SK-N-SH (cell line): ENCODE measurements at regions not wholly inside any gene's neighbourhood (a gene's known extent, or its start where the extent isn't known, plus 50 kb on each side); places are given as distances from the start of the nearest gene placed in this dataset.

Source experiments
- CTCF ChIA-PET: fragments of 300-600, 350-600 bp; formaldehyde crosslinking; extraction: SDS; loops from one replicate; lab custom pipeline; 2021; lab: Yijun Ruan, JAX
- POLR2A ChIA-PET: fragments of 350-600 bp; sonication (Branson Sonifier 250); formaldehyde crosslinking; extraction: SDS; loops from one replicate; lab custom pipeline; 2020; ENCODE audit warnings: antibody characterized with exemption, inconsistent platforms; lab: Yijun Ruan, JAX
- DNase-seq: peaks from one replicate; pipeline ENCODE4 v3.0.0; 2012
- H2AFZ ChIP-seq: fragments of 200-600 bp; sonication (generic); 2 replicates; pipeline ENCODE4 v1.8.1; 2016; ENCODE audit warnings: antibody characterized with exemption, mild to moderate bottlenecking, low read depth
- H3F3A ChIP-seq: fragments of 200-600 bp; sonication (generic); replicated peaks from 2 replicates; pipeline ENCODE3; 2016; ENCODE audit warnings: antibody characterized with exemption, mild to moderate bottlenecking; ENCODE audit not compliant: insufficient read depth
- H3K27ac ChIP-seq, 2 experiments: fragments of 200-500 bp in 1 of 2; fragments of 200-600 bp in 1 of 2; sonication (Bioruptor generic) in 1 of 2; sonication (generic), shearing (Covaris generic) in 1 of 2; 2 replicates each; pipeline versions ENCODE4 v1.5.1 to v1.6.1; 2014 to 2016; ENCODE audit warnings: low read depth in 2 of 2, inconsistent platforms in 1 of 2, low read length in 1 of 2, mild to moderate bottlenecking in 1 of 2, mixed read lengths in 1 of 2
- H3K27me3 ChIP-seq: fragments of 200-600 bp; sonication (generic), shearing (Covaris generic); 2 replicates; pipeline ENCODE4 v1.6.1; 2016; ENCODE audit warnings: mixed run types; ENCODE audit not compliant: insufficient read depth
- H3K36me3 ChIP-seq, 2 experiments: fragments of 200-500 bp in 1 of 2; fragments of 200-600 bp in 1 of 2; sonication (Bioruptor generic) in 1 of 2; sonication (generic) in 1 of 2; replicated peaks in 1 of 2; 2 replicates each; pipeline versions ENCODE3 to v1.5.1; 2014 to 2016; ENCODE audit warnings: low read length in 1 of 2, mild to moderate bottlenecking in 1 of 2; ENCODE audit not compliant: insufficient read depth in 2 of 2, control insufficient read depth in 1 of 2
- H3K4me1 ChIP-seq, 2 experiments: fragments of 200-500 bp in 1 of 2; fragments of 200-600 bp in 1 of 2; sonication (Bioruptor generic) in 1 of 2; sonication (generic), shearing (Covaris generic) in 1 of 2; 2 replicates each; pipeline versions ENCODE4 v1.5.1 to v1.6.1; 2014 to 2016; ENCODE audit warnings: low read depth in 1 of 2, low read length in 1 of 2, mixed run types in 1 of 2; ENCODE audit not compliant: insufficient read depth in 2 of 2, control insufficient read depth in 1 of 2
- H3K4me2 ChIP-seq: fragments of 200-600 bp; sonication (generic), shearing (Covaris generic); 2 replicates; pipeline ENCODE4 v1.6.1; 2017; ENCODE audit warnings: mixed run types
- H3K4me3 ChIP-seq, 2 experiments: fragments of 200-500 bp in 1 of 2; fragments of 200-600 bp in 1 of 2; sonication (Bioruptor generic) in 1 of 2; sonication (generic), shearing (Covaris generic) in 1 of 2; 2 replicates each; pipeline versions ENCODE4 v1.5.1 to v1.8.1; 2014 to 2016; ENCODE audit warnings: low read depth in 2 of 2, inconsistent platforms in 1 of 2, low read length in 1 of 2, mild to moderate bottlenecking in 1 of 2, mixed read lengths in 1 of 2, moderate library complexity in 1 of 2
- H3K79me2 ChIP-seq: fragments of 200-600 bp; sonication (generic); 2 replicates; pipeline ENCODE4 v1.8.1; 2017; ENCODE audit warnings: mild to moderate bottlenecking; ENCODE audit not compliant: insufficient read depth
- H3K9ac ChIP-seq: fragments of 200-600 bp; sonication (generic); 2 replicates; pipeline ENCODE4 v1.6.1; 2017; ENCODE audit warnings: mixed run types
- H3K9me2 ChIP-seq: fragments of 200-600 bp; sonication (generic); 2 replicates; pipeline ENCODE4 v1.6.1; 2017; ENCODE audit warnings: mixed run types
- H3K9me3 ChIP-seq: fragments of 200-600 bp; sonication (generic); 2 replicates; pipeline ENCODE4 v1.6.1; 2017; ENCODE audit warnings: mixed run types, mild to moderate bottlenecking, moderate library complexity
- H4K20me1 ChIP-seq: fragments of 200-600 bp; sonication (generic); 2 replicates; pipeline ENCODE4 v1.6.1; 2017; ENCODE audit warnings: mild to moderate bottlenecking, mixed run types; ENCODE audit not compliant: insufficient read depth
- EP300 ChIP-seq, 2 experiments: IDR thresholded peaks; 2 replicates each; pipeline versions ENCODE4 v1.4.0 to v1.6.1; 2012; ENCODE audit warnings: borderline replicate concordance in 1 of 2, low read depth in 1 of 2, low read length in 1 of 2
- FOSL2 ChIP-seq: IDR thresholded peaks from 2 replicates; pipeline ENCODE4 v1.4.0; 2012; ENCODE audit warnings: low read depth, mild to moderate bottlenecking, moderate library complexity, borderline replicate concordance
- FOXJ3 ChIP-seq: sonication (generic); formaldehyde crosslinking; IDR thresholded peaks from 2 replicates; pipeline ENCODE4 v1.5.1; 2020; ENCODE audit warnings: mild to moderate bottlenecking, missing genetic modification reagents
- GATA2 ChIP-seq: sonication (generic); formaldehyde crosslinking; IDR thresholded peaks from 2 replicates; pipeline ENCODE4 v1.5.0; 2020; ENCODE audit warnings: mild to moderate bottlenecking, missing genetic modification reagents
- JUND ChIP-seq: IDR thresholded peaks from 2 replicates; pipeline ENCODE4 v1.4.0; 2012
- NFIC ChIP-seq: IDR thresholded peaks from 2 replicates; pipeline ENCODE4 v1.4.0; 2012; ENCODE audit warnings: borderline replicate concordance
- NRF1 ChIP-seq: IDR thresholded peaks from 2 replicates; pipeline ENCODE4 v1.6.1; 2012; ENCODE audit warnings: low read depth, mild to moderate bottlenecking, low read length
- RCOR1 ChIP-seq: fragments of 150-350 bp; IDR thresholded peaks from 2 replicates; pipeline ENCODE4 v1.6.1; 2017; ENCODE audit warnings: antibody characterized with exemption, low read length
- RXRA ChIP-seq: IDR thresholded peaks from 2 replicates; pipeline ENCODE4 v1.4.0; 2012; ENCODE audit warnings: low read depth, mild to moderate bottlenecking, borderline replicate concordance
- SIN3A ChIP-seq: IDR thresholded peaks from 2 replicates; pipeline ENCODE4 v1.6.1; 2012; ENCODE audit warnings: low read depth, mild to moderate bottlenecking, low read length, moderate library complexity, borderline replicate concordance
- SMC3 ChIP-seq: IDR thresholded peaks from 2 replicates; pipeline ENCODE4 v1.6.1; 2012; ENCODE audit warnings: low read depth, low read length, improper control_type of control experiment
- TAF1 ChIP-seq: IDR thresholded peaks from 2 replicates; pipeline ENCODE4 v1.6.1; 2012; ENCODE audit warnings: low read depth, mild to moderate bottlenecking, low read length, moderate library complexity, borderline replicate concordance
- TCF12 ChIP-seq: IDR thresholded peaks from 2 replicates; pipeline ENCODE4 v1.4.0; 2012
- TEAD4 ChIP-seq: IDR thresholded peaks from 2 replicates; pipeline ENCODE4 v1.4.0; 2012; ENCODE audit warnings: mild to moderate bottlenecking, borderline replicate concordance; ENCODE audit not compliant: insufficient read depth
- USF2 ChIP-seq: fragments of 150-350 bp; IDR thresholded peaks from 2 replicates; pipeline ENCODE4 v1.6.1; 2017; ENCODE audit warnings: antibody characterized with exemption, low read length, low read depth, borderline replicate concordance
- YY1 ChIP-seq: IDR thresholded peaks from 2 replicates; pipeline ENCODE4 v1.4.0; 2012; ENCODE audit warnings: low read depth, mild to moderate bottlenecking
- WGBS: methylation state at CpG from one replicate; pipeline ENCODE4 v1.1.6; 2017; ENCODE audit warnings: low lambda C conversion rate; 5-methylcytosine and 5-hydroxymethylcytosine counted together
- TF ChIP-seq, protein P1 (sequence below): IDR thresholded peaks from 2 replicates; pipeline ENCODE4; 2012
- TF ChIP-seq, protein P2 (sequence below): IDR thresholded peaks from 2 replicates; pipeline ENCODE4 v1.4.0; 2012; ENCODE audit warnings: low read depth, borderline replicate concordance

GRCh38 chr1:228871314-228872061 is 136.2 kb downstream of the RHOU start (continued):
- TF ChIP-seq FOXJ3 (peak; percentile 78), RXRA (no peak), RCOR1 (peak; percentile 5; the same call in 1 of the 2 replicates)
- TF ChIP-seq, protein P1, sequence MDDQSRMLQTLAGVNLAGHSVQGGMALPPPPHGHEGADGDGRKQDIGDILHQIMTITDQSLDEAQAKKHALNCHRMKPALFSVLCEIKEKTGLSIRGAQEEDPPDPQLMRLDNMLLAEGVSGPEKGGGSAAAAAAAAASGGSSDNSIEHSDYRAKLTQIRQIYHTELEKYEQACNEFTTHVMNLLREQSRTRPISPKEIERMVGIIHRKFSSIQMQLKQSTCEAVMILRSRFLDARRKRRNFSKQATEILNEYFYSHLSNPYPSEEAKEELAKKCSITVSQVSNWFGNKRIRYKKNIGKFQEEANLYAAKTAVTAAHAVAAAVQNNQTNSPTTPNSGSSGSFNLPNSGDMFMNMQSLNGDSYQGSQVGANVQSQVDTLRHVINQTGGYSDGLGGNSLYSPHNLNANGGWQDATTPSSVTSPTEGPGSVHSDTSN = no peak

GRCh38 chr1:228872080-228872479 is 136.8 kb downstream of the RHOU start:
- POLR2A ChIA-PET = no interaction called here
- CTCF ChIA-PET = interaction anchor here (1.0 to 4.9 kb wide), 3 partner anchors 22 to 357 kb away, joined by 3 to 29 read pairs (median 3); no protein-coding TSS in a partner anchor
- Histone ChIP-seq H3K4me3 (no peak overlapping the region), H3K27me3 (no peaks in the 10 kb centered on the region), H3K36me3 (no peaks in the 10 kb centered on the region), H3F3A (no peaks in the 10 kb centered on the region)
- 82% methylated on average over 7 of the region's 7 CpGs for WGBS
- TF ChIP-seq, protein P2, sequence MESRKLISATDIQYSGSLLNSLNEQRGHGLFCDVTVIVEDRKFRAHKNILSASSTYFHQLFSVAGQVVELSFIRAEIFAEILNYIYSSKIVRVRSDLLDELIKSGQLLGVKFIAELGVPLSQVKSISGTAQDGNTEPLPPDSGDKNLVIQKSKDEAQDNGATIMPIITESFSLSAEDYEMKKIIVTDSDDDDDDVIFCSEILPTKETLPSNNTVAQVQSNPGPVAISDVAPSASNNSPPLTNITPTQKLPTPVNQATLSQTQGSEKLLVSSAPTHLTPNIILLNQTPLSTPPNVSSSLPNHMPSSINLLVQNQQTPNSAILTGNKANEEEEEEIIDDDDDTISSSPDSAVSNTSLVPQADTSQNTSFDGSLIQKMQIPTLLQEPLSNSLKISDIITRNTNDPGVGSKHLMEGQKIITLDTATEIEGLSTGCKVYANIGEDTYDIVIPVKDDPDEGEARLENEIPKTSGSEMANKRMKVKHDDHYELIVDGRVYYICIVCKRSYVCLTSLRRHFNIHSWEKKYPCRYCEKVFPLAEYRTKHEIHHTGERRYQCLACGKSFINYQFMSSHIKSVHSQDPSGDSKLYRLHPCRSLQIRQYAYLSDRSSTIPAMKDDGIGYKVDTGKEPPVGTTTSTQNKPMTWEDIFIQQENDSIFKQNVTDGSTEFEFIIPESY = no peak
- no peak for TF ChIP-seq NFIC
- no peak for TF ChIP-seq FOSL2
- no peak for TF ChIP-seq USF2
- TF ChIP-seq SIN3A = no peak
- TF ChIP-seq, all 33 proteins: peak for 0
- Histone ChIP-seq H3K79me2 (no peaks in the 10 kb centered on the region), H4K20me1 (no peaks in the 10 kb centered on the region), H3K9me3 (no peaks in the 10 kb centered on the region), H3K9me2 (no peaks in the 10 kb centered on the region), H3K4me2 (no peak overlapping the region), H3K9ac (no peak overlapping the region), H3K4me1 (peaks cover 0 to 42% of the 10 kb centered on the region in 2 experiments; a peak in 2 of 4 replicates), H2AFZ (no peak overlapping the region), H3K27ac (peak overlapping the region in 1 of 2 experiments; percentile 84; a peak in 2 of 4 replicates)
- no peak for DNase-seq

GRCh38 chr1:228873709-228874108 is 138.4 kb downstream of the RHOU start:
- Histone ChIP-seq H3F3A (no peaks in the 10 kb centered on the region), H3K9me2 (no peaks in the 10 kb centered on the region), H3K4me2 (no peak overlapping the region), H2AFZ (no peak overlapping the region), H4K20me1 (no peaks in the 10 kb centered on the region), H3K9ac (no peak overlapping the region), H3K4me1 (peaks cover 0 to 26% of the 10 kb centered on the region in 2 experiments; a peak in 1 of 4 replicates), H3K79me2 (no peaks in the 10 kb centered on the region), H3K27me3 (no peaks in the 10 kb centered on the region), H3K27ac (no peak overlapping the region), H3K36me3 (no peaks in the 10 kb centered on the region), H3K9me3 (no peaks in the 10 kb centered on the region), H3K4me3 (no peak overlapping the region)
- WGBS = 47% methylated on average over 3 of the region's 3 CpGs
- ChIA-PET CTCF (interaction anchor here (0.8 to 2.4 kb wide), 2 partner anchors 9 to 138 kb away, joined by 4 to 6 read pairs; partner anchors contain the start of gene RHOU), POLR2A (no interaction called here)
- DNase-seq = no peak
- no peak for TF ChIP-seq YY1
- no peak for TF ChIP-seq NRF1
- TF ChIP-seq, protein P1 = no peak
- no peak for TF ChIP-seq GATA2
- TF ChIP-seq JUND = no peak
- TF ChIP-seq TAF1 = no peak
- TF ChIP-seq, protein P2 = no peak
- no peak for TF ChIP-seq EP300 (IDR thresholded peaks at IDR 0.05; ENCODE audit: borderline replicate concordance in 1 of 2, low read depth in 1 of 2, low read length in 1 of 2)
- no peak for TF ChIP-seq SMC3
- TF ChIP-seq RCOR1 = no peak
- no peak for TF ChIP-seq FOXJ3
- TF ChIP-seq TEAD4 = no peak
- TF ChIP-seq TCF12 = no peak
